LoVo (cell line): ENCODE measurements at regions not wholly inside any gene's neighbourhood (a gene's known extent, or its start where the extent isn't known, plus 50 kb on each side); places are given as distances from the start of the nearest gene placed in this dataset.
"Not testable (repeated sequence)": the region's sequence is repeated elsewhere in the genome, so short reads cannot be mapped to it uniquely, and the experiment has no call there.

Source experiments
- DNase-seq: peaks from one replicate; pipeline ENCODE4 v3.0.0-alpha.2; 2016; ENCODE audit warnings: low spot score

DNA sequence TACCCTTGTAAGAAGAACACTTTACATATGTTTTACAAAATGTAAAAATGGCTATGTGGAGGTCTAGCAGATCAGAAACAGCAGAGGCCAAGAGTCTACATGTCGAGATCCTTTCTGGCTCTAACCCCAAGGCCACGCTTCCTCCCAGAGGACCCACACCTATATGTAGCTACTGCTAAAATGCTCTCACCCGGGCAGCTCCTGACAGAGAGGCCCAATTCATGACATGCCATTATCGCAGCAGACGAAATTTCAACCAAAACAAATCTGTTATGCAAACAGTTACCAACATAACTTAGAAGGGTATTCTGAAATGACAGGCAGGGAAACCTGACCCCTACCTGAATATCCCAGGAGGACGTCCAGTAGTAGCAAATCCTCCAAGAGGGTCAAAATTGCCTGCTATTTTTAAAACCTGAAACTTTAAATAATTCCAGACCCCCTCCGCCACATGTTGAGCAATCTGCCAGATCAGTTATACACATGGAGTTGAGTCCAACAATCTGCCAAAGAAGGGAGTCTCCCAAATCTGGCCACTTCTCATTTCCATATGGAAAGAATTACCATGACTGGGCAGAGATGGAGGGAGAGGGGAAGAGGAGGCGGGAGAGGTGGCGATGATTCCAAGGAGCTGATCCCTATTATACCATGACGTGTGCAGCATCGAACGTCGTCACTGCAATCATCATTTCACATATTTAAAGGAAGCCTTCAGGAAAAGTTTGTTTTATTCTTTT lies 192.9 kb upstream of the TBL1X start:
- no peak for DNase-seq

DNA sequence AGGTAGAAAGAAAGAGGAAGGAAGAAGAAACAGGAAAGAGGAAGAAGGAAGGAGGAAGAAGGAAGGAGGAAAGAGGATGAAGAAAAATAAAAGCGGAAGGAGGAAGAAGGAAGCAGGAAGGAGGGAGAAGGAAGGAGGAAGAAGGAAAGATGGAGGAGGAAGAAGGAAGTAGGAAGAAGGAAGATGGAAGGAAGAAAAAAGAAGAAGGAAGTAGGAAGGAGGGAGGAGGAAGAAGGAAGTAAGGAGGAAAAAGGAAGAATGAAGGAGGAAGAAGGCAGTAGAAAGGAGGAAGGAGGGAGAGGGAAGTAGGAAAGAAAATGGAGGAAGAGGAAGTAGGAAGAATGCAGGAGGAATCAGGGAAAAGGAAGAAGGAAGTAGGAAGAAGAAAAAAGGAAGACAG lies 191.1 kb upstream of the TBL1X start:
- no peak for DNase-seq

DNA sequence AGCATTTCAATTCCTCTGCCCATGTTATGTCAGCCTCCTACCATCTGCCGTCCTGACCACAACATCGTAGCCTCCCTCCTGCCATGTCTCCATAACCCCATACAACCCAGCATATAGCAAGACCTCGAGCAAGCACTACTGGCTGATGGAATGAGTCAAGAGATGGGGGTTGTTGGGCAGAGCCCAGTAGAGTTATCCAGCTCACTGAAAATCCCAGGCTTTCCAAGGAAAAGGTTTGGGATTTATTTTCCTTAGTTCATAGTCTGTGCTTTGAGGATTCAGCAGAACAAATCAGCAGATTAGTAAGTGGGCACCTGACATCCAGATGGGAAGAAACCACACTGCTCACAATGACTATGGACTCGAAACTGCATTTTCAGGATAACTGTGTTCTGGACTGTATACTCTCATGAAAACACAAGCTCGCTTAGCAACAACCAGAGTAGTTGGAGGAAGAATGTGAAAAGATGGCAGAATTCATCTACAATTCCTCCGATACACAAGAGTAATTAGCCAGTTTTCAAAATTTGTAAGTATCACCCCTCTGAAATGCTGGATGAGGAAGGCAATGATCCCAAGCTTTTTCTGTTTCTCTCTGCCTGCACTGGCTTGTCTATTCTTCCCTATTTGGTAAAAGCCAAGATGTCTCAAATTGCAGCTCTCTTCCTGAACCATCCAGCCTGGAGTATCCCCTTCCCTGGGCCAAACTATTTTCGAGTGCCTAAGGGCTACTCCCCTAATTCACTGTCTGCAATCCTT lies 186.2 kb upstream of the TBL1X start:
- no peak for DNase-seq

DNA sequence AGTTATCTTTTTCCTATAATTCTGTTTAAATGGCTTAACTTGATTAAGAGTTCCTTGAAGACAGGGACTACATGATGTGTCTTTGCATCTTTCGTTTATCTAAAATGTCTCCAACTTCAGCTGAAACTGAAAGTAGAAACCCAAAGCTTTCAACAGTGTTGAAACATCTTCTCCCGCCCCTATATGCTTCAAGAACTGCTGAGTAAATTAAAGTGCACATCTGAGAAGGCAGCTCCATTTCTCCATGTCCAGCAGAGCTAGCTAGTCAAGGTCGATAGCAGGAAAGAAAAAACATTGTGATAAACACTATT lies 185.7 kb upstream of the TBL1X start:
- DNase-seq, result no peak

DNA sequence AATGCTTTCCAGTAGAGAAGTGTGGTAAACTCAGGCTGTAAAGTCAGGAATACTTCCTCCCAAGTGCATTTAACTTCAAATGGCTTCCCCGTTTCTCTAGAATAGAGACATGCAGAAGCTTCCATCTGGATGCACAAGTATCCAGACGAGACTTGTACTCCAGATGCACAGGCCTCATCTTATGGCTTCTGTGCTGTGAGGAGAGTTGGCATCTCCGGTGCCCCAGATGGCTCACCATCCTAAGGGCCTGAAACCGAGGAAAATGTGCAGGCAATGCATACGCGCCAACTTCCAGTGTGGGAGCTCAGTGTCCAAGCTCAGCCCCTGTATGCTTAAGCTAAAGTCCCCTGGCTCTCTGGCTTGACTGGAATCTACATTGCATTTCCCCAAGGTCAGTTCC lies 184.0 kb upstream of the TBL1X start:
- DNase-seq, result no peak

DNA sequence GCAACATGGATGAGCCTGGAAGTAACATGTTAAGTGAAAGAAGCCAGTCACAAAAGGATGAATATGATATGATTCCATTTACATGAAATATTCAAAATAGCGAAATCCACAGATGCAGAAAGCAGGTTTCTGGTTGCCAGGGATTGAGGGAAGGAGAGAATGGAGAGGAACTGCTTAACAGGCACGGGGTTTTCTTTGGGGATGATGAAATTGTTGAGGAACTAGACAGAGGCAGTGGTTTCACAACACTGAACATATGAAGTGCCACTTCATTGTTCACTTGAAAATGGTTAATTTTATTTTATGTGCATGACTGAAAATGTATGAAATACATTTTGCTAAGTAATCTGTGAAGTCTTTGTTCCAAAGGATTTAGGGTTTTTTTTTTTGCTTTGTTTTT lies 182.5 kb upstream of the TBL1X start:
- DNase-seq, result no peak

DNA sequence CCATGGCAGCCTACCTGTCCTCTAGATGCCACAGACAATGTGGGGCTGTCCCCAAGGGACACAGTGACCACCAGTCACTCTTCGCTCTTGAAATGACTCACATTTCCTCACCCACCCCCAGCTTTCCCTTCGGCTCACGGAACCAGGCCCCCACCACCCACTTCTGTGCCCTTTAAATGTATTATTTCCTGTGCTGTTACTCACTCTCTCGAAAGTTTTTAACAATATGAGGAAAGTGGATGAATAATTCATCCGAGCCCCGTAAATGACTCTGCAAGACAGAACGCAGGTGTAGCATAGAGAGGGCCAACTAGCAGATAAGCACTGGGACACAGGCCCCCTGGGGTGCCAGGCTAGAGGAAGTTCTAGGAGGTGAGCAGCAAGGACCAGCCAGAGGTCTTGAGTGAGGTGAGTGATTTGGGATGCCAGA lies 179.5 kb upstream of the TBL1X start:
- no peak for DNase-seq

DNA sequence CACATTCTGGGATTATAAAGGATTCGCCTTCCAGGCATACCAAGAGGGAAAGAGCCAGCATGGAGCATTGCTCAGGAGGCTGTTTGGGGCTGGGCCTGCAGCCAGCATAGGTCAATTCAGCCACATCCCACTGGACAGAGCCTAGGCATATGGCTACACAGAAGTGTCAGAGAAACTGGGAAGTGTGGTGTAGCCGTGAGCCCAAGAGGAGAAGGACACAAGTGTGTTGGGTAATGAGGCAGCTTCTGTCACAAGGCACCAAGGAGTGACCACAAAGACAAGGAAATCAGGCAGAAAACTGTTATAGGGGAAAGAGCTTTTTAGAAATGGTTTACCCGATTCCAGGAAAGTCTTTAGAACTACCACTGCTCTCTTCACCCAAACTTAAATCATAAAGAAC lies 178.6 kb upstream of the TBL1X start:
- no peak for DNase-seq

DNA sequence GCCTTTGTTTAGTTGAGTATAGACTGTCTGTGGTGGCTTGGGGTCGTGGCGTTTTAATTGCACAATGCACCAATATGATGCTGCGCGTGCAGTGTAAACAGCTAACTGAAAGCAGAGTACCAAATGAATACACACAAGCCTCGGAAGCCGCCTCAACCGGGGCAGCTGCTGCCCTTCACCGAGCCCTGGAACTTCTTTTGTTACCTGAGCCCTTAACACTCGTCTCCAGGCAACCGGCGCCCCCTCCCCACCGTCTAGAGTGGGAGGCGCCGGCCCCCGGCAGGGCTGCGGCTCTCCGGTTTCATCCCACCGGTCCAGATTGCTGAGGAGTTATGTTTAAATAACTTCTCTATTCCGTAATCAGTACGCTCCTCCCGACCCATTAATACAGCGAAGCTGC lies 173.2 kb upstream of the TBL1X start:
- DNase-seq, result no peak

DNA sequence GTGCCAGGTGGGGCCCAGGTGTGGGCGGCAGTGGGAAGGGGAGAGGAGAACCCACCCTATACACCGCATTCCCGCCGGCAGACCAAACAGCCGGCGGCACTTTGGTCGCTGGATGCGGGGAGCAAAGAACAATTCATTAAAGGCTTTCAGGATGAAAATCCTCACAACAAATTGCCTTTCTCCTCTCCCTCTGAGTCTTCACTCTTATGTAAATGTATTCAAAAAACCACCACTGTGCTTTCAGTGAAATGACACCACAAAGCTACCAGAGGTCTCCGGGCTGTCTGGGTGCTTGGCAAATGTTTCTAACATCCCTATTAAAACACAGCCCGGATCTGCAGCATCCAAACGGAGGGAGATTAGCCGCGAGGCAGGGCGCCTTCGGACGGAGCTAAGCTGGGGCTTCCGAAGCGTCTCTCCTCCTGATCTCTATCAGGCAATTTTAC lies 171.8 kb upstream of the TBL1X start:
- no peak for DNase-seq

DNA sequence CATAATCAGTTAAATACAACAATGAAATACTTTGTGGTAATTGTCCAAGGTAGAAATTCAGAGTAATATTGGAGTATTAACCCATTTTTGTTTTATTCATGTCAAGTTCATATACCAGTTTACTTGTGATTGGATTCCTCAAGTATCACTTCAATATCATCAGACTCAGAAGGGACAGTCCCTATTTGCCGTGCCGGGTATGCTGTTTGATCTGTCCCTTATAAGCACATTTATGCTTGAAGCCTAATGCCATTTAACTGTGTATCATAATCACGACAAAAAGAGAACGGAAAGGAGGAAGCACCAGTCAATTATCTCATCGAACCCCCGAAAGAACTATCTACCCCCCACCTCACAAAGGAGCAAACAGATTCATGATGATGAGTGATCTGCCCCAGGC lies 171.0 kb upstream of the TBL1X start:
- DNase-seq, result no peak

DNA sequence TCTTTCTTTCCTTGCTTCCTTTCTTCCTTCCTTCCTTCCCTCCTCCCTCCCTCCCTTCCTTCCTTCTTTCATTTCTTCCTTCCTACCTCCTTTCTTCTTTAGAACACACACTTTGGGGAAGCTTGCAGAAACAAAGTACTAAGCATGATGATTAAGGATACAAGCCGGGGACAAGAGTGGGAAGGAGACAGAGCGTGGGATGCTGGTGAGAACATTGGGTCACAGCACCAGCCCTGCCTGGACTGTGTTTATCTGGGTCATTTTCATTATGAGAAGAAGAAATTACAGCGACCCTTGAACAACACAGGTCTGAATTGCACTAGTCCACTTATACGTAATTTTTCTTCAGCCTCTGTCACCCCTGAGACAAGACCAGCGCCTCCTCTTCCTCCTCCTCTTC lies 169.3 kb upstream of the TBL1X start:
- DNase-seq, result no peak

DNA sequence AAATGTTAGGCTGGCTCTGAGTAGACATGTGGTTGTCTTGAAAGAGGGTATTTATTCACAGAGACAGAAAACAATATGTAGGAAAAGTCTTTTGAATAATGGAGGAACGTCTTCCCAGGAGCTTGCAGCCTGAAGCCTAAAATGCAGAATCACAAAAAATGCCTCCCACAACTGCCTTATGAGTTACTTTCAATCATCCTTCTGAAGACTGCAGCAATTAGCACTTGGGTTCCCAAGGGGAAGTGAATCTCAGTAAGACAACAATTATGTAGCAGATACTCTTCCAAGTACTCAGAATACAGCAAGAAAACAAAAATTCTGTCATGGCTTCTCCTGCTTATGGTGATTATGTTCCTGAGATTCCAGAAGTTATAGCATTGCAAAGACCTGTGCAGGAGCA lies 166.6 kb upstream of the TBL1X start:
- DNase-seq, result no peak

DNA sequence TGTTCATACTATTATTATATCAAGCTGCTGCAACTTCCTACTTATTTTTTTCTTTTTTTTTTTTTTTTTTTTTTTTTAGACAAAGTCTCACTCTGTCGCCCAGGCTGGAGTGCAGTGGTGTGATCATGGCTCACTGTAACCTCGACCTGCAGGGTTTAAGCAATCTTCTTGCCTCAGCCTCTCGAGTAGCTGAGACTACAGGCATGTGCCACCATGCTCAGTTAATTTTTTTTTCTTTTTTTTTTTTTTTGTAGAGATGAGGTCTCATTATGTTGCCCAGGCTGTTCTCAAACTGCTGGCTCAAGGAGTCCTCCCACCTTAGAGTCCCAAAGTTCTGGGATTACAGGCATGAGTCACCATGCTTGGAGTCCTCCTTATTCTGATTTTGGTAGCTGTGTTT lies 165.2 kb upstream of the TBL1X start:
- DNase-seq, result not testable (repeated sequence)

DNA sequence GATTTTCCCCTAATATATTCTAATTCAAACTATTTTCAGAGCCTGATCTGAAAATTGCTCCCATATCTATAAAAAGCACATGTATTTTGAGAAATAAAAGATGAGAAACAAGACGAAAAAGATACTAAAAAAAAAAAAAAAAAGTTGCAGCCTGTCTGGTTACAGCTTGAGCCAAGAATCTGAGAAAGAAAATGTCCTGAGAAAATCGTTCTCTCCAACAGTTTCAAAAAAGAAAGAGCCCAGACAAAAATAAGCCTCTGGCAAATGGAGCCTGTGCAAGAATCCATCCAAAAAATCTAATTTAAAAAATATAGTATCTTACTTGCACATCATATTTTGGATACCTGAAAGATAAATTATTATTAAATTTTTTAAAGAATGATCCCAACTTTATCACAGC lies 163.0 kb upstream of the TBL1X start:
- DNase-seq, result no peak

DNA sequence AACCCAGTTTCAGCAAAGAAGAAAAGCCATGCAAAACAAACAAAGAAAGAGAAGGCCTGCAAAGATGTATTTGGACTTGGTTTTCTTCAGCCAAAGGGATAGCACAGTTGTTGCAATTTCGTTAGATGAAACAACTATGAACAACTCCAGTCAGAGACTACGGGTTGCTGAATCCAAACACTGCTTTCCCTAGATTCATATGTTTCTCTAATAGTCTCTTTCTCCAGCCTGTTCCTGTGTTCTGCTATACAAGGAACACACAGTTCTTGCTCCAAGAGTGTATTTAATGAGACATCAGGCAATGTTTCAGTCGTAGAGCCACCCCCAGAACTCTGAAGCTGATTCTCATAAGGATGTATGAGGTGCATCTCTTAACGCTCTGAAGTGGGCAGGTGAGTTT lies 162.5 kb upstream of the TBL1X start:
- DNase-seq, result no peak

DNA sequence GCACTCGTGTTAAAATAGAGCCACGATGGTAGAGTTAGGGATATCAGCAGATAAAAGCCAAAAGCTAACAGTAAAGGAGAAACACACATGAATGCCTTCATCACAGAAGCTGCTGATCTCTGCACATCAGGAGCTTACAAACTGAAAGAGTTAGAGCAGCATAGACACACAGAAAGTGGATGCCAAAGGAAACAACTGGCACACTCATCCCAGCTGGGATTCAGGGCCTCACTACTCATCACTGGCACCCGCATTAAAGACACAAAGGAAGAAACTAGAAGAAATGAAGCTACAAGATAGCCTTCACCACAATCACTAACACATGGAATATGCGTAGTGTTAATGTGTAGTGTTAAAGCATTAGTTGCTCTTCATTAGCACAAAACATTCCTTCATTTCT lies 156.4 kb upstream of the TBL1X start:
- no peak for DNase-seq

DNA sequence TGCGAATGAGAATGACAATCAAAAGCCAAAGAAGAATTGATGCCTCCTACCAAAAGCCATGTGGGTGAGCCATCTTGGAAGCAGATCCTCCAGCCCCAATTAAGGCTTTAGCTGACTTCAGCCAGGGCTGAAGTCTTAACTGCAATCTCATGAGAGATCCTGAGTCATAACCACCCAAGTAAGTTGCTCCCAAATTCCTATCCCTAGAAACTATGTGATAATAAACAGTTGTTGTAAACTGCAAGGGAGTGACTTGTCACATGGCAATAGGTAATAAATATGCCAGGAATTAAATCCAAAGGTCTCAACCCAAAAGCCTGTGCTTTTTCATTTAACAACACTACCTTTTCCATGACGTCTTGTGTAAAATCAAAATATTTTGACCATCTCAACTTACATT lies 154.2 kb upstream of the TBL1X start:
- DNase-seq, result peak; percentile 15

DNA sequence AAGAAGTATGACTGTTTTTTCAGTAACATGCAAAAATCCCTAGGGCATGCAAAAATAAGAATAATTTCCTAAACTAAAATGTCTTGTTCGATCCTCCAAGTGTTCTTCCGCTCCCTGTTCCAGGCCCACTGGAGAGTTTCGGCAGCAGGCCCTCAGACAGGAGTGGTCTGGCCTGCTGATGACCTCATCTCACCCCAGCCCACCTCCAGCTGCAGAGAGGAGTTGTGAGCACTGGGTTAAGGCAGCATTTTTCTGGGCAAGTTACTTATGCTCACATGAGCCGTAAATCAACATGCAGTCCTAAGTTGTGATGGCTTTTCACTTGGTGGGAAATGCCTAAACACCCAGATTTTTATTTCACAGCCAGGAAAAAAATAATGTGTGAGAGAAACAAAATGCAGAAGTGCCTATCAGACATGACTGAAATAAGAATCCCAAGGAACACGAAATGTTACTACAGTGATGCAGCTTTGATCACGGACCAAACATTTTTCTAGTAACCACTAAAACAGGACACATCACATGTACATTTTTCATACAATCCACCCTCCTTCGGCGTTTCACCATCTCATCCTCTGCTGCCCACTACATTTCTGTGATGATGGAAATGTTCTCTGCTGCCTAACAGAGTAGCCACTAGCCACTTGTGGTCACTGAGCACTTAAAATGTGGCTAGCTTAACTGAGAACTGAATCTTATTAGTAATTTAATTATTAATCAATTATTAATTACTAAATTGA lies 153.3 kb upstream of the TBL1X start:
- DNase-seq, result no peak

DNA sequence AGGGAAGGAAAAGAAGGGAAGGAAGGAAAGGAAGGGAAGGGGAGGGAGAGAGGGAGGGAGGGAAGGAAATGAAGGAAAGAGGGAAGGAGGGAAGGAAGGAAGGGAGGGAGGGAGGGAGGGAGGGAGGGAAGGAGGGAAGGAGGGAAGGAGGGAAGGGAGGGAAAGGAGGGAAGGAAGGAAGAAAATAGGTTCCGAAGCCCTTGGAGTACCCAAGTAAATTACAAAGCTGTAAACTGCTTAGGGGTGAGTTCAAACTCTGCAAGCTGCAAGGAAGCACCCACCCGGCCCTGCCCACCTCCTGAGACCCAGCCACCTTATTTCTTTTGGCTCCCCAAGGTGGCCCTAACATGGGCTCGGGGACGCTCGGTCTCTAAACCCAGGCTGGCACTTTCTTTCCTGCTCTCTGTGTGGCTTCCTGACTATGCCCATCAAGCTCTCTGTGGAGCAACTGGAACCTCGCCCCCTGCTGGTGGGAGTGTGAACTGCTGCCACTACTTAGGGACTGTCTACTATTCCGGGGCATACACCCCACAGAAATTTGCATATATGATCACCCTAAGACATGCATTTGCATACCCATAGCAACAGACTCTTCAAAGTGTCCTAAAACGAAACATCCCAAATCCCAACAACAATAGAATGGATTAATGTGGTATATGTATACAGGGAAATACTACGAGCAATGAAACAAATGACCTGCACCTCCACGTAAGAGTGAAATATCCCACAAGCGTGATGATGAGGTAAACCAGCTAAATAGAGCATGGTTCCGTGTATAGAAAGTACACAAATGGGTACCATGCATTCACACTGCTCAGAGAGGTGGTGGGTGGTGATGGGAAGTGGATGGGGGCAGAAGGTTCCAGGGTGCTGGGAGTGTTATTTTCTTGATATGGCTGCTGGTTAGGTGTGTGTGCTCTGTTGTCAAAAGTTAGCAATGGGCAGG lies 151.7 kb upstream of the TBL1X start:
- DNase-seq, result no peak

DNA sequence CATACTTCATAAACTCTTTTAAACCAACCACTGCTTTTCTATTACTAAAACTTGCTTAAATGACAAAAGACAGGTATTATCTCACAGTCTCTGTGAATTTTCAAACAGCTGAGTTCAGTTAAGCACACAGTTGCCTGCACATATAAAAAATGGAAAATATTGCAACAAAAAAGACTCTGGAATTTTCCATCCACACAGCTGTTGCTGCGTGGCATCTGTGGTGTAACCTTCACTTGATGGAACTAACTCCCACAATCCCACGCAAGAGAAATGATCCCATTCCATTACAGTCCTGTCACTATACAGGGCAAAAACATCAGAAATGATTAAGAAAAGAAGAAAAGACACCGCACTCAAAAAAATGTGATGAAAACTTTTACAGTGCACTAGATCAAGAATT lies 149.8 kb upstream of the TBL1X start:
- DNase-seq, result no peak

DNA sequence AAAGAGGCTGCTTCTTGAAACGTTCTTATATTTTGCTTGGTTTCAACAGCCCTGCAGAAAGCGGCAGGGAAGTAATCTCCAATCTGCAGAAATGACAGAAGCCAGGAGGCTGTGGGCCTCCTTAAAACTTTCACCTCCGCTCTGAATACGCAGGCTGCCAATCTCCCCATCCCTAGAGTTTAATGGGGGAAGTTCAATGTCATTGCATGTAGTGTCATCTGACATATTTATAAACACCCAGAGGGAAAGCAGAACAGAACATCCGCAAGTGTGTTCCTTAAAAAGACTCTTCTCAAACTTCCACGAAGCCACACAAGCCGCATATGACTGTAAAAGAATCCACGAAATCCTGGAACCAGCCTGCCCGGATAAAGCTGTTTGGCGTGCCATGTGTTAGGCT lies 148.8 kb upstream of the TBL1X start:
- DNase-seq, result no peak
